C4-2B (cell line): ENCODE measurements at regions not wholly inside any gene's neighbourhood (a gene's known extent, or its start where the extent isn't known, plus 50 kb on each side); places are given as distances from the start of the nearest gene placed in this dataset.

Experiments
- H3K27ac ChIP-seq: fragments of 450-650 bp; 2 replicates; pipeline ENCODE4 v1.5.1; 2017
- ZFX ChIP-seq: fragments of 450-650 bp; IDR thresholded peaks from 2 replicates; pipeline ENCODE4 v1.6.1; 2017
- TF ChIP-seq, protein P1 (sequence below): fragments of 450-650 bp; conservative IDR thresholded peaks from 2 replicates; pipeline ENCODE4 v1.5.1; 2017; ENCODE audit warnings: mild to moderate bottlenecking

DNA sequence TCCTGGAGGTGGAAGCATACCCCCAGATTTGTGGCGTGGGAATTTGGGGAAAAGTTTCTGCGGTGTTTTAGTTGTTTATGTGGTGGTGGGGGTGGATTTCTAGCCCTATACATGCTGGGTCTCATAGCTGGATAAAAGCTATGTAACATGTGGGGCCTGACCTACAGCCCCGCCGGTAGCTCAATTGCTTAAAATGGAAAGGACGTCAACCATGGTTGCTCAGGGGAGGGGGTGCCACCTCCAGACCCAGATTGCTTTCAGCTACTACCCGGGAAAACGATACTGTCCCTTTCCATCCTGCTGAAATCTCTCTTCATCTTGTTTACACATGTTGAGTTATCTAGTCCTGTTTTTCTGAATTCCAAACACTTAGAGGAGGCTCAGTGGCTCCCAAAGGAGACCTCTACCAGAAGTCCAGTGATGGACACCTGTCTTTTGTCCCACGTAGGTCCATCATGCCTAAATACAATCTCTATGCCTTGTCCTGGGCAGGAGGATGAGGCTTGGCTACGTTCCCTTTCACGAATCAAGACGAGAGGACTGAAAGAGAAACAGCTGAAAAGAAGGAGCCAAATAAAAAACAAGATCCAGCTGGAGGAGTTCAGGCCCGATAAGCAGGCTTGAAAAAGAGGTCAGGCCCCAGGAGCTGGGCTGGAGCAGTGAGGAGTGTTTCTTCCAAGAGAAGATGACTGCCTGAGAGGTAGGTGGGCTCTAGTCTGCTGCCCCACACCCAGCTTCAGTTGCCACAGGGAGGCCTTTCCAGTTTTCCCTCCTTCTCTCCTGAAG is 72.1 kb upstream of the TPRG1 start:
- TF ChIP-seq ZFX = no peak
- TF ChIP-seq, protein P1, sequence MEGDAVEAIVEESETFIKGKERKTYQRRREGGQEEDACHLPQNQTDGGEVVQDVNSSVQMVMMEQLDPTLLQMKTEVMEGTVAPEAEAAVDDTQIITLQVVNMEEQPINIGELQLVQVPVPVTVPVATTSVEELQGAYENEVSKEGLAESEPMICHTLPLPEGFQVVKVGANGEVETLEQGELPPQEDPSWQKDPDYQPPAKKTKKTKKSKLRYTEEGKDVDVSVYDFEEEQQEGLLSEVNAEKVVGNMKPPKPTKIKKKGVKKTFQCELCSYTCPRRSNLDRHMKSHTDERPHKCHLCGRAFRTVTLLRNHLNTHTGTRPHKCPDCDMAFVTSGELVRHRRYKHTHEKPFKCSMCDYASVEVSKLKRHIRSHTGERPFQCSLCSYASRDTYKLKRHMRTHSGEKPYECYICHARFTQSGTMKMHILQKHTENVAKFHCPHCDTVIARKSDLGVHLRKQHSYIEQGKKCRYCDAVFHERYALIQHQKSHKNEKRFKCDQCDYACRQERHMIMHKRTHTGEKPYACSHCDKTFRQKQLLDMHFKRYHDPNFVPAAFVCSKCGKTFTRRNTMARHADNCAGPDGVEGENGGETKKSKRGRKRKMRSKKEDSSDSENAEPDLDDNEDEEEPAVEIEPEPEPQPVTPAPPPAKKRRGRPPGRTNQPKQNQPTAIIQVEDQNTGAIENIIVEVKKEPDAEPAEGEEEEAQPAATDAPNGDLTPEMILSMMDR = no peak
- H3K27ac ChIP-seq = no peak overlapping the region

DNA sequence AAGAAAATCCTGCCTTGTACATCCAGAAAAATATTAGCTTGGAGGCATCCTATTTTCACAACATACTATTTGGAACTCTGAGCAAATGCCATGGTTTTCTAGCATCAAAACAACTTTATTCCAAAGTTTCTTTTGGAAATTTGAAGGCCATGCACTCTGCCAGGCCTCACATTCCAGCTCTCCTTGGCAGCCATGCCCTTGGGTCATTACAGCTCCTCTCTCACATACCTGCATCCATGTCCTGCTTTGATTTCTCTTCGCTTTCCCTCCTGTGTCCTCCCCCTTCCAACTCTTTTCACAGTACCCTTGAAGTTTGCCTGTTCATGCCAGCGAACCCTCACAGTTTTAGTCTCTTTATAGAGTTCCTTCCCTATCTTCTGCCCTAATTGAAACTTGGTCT is 70.9 kb upstream of the TPRG1 start:
- H3K27ac ChIP-seq = no peak overlapping the region
- TF ChIP-seq ZFX = no peak
- TF ChIP-seq, protein P1 = no peak

DNA sequence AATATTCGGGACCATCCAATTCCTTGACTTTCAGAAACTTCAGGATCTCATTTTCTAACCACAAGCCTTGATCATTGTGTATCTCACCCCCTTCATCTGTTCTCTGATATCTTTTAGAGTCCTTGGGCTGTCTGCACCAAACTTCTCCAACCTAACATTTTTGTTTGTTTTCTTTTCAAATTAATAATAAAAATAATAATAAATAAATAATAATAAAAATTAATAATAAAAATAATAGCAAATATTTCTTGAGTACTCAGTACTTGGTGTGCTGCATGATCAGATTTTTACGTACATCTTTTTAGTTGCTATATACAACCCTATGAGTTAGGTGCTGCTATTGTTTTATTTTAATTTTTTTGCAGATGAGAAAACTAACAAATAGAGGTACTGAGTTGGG is 70.2 kb upstream of the TPRG1 start:
- H3K27ac ChIP-seq = no peak overlapping the region
- no peak for TF ChIP-seq ZFX
- TF ChIP-seq, protein P1 = no peak

DNA sequence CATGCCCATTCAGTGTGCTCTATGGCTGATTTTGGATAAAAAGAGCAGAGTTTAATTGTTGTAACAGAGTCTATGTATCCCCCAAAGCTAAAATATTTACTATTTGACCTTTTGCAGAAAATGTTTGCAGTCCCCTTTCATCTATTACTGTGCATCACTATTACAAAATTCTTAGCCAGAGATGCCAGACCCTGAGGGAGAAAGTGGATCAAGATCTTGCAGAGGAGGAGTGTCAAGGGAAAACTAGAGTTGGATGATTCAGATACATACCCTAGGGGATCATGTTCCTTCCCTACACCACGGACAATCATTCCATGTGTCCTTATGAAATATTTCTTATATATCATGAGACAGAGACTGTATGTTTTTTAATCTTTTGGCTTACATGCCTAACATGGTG is 68.6 kb upstream of the TPRG1 start:
- no peak for TF ChIP-seq ZFX
- no peak overlapping the region for H3K27ac ChIP-seq

DNA sequence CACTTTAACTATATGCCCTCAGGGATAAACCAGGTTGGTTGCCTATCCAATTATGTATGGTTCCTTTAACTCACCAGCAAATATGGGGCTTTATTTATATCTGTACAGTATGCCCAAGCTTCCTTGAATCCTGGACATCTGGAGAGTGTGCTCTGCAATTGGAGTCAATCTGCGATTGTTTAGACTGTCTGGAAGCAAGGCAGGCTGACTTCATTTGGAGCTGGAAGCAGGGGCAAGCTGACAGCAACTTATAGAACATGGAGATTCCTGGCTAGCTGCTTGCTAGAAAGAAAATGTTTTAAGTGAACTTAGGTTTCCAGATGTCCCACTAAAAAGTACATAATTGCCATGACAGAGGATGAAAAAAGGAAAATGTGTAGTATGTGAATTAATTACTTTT is 63.7 kb upstream of the TPRG1 start:
- no peak overlapping the region for H3K27ac ChIP-seq

DNA sequence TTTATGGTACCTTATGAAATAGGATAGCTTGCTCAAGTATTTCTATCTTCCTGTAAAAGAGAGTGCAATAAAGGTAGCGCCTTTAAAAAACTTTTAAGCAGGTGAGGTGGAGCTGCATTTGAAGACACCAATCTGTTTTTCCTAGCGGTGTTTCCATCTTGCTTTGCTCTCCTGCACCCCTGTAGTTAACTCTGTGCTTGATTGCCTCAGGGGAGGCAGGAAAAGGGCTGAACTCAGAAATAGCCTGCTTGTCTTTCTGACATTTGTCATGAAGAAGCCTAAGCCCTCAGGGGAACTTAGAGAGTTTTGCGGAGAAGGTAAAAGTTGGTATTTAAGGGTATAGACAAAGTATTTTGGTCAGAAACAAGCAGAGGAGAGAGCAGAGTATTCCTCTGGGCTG is 63.0 kb upstream of the TPRG1 start:
- no peak for TF ChIP-seq ZFX
- TF ChIP-seq, protein P1 = no peak
- H3K27ac ChIP-seq = no peak overlapping the region

More for the DNA sequence above, 63.7 kb upstream of the TPRG1 start:
- no peak for TF ChIP-seq ZFX
- TF ChIP-seq, protein P1 = no peak

DNA sequence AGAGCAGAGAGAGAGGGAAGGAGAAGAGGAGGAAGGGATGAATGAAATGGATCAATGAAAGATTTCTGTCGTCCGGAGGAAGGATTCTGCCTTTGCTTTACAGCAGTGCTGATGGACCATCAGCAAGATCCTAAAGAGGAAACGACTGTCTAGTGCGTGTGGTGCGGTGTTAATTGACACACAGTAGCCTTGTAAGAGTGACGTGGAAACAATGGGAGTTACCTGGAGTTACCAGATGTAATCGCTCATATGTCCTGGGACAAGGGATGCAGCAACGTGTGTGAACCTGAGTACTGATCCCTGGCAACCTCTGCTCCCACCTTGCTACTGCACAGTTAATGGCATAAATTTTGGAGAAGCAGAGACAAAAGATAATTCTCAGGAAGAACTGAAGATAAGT is 62.6 kb upstream of the TPRG1 start:
- H3K27ac ChIP-seq = no peak overlapping the region
- TF ChIP-seq ZFX = no peak
- TF ChIP-seq, protein P1 = no peak

DNA sequence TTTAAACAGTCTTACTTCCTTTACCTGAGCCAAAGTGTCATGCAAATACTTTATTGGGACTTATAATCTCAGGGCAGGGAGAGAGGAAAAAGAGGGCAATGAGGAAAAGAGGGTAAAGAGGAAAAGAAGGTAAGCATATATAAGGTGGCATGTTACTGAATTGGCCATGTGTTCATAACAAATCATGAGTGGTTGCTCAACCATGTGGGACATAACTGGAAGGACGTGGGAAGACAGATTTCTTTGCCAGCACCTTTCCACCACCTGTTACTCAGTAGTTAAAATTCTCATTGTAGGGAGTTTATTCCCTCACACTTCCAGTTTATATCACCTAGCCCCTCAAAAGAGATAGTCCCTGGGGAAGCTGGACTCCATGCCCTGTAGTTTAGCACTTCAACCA is 54.7 kb upstream of the TPRG1 start:
- TF ChIP-seq ZFX = no peak
- no peak overlapping the region for H3K27ac ChIP-seq
